HG03378 (cell line): ENCODE measurements at regions not wholly inside any gene's neighbourhood (a gene's known extent, or its start where the extent isn't known, plus 50 kb on each side); places are given as distances from the start of the nearest gene placed in this dataset.
"Not testable (repeated sequence)": the region's sequence is repeated elsewhere in the genome, so short reads cannot be mapped to it uniquely, and the experiment has no call there.

ENCODE experiments used
- ATAC-seq: cut with Tn5 transposase; IDR thresholded peaks from one replicate; pipeline ENCODE4 v1.9.1; 2021; ENCODE audit warnings: mild to moderate bottlenecking, moderate library complexity; ENCODE audit not compliant: unreplicated experiment

DNA sequence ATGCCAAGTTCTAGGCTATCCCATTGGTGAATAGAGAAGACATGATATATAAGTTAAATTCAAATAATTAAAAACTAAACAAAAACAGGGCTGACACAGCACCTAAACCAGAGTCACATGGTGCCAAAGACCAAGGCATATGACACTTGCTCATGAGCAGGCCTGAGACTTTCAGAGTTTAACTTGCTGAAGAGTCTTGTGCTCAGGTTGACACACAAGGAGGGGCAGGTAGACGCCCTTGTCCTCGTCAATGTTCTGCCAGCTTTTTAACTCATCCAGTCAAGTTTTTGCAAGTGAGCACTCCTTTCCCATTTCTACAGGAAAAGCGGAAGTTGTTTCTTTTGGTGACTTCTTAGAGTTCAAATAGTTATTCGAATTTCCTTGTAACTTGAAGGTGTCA, 289.7 kb downstream of the CYRIA start:
- no peak for ATAC-seq

DNA sequence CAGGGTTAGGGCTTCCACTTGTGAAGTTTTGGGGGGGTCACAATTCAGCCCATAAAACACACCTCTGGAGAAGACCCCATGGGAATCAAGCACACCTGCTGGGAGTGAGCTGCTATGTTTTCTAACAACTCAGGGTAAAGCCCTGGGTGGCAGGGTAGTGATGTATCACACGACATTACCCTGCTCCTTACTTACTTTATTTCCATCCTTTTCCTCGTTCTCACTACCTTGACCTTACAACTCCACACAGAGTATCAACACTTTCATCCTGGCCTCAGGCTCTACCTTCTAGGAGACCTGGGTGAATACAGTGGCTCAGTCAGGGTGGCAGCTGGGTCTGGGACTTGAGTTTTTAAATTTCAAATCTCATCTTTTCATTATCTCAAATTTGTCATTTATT, 290.3 kb downstream of the CYRIA start:
- ATAC-seq: no peak

DNA sequence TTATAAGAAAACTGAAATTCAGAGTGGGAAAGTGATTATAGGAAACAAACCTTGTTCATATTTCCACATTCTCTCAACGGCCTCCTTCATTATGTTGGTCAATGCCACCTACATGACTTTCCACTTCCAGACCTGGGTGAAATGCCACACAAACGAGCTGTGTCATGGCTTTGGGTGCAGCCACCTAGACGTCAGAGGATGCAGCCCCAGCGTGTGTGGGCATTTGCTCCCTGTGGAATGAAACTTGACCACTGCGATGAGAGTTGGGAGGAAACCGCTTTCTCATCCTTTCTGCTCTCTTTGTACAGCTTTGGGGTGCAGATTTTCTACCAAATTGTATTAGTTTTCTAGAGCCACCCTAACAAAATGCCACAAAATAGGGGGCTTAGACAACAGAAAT, 291.0 kb downstream of the CYRIA start:
- no peak for ATAC-seq

DNA sequence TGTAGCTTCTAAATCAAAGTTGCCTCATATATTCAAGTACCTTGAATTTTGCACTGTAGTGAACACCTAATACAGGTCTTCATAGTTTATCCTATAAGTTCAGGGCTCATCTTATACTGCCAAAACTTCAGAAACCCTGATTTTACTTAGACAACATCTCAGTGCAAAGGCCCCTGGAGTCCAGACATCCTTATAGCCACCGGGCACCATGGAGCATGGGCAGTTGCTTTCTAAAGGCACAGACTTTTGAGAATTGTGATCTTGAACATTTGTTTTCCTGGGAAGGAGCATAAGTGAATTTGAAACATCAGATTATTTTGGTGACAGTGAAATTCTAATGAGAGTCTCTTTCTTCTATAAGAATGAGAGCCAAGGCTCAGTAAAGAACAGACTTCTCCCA, 292.3 kb downstream of the CYRIA start:
- ATAC-seq: no peak

DNA sequence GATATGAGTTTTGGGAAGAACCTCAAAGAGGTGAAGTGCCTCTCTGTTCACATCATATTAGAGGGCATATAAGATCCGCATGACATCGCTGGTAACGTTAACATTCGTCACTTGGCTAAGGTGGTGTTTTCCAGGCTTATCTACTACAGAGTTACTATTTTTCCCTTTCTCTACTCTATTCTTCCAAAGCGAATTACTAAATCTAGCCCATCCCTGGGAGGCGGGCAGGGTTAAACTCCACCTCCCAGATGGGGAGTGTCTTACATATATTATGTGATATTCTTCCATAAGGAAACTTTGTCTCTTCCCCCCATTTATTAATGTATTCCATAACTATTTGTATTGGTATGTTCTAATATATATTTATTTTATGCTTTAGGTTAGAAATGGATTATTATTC, 293.9 kb downstream of the CYRIA start:
- ATAC-seq: no peak

DNA sequence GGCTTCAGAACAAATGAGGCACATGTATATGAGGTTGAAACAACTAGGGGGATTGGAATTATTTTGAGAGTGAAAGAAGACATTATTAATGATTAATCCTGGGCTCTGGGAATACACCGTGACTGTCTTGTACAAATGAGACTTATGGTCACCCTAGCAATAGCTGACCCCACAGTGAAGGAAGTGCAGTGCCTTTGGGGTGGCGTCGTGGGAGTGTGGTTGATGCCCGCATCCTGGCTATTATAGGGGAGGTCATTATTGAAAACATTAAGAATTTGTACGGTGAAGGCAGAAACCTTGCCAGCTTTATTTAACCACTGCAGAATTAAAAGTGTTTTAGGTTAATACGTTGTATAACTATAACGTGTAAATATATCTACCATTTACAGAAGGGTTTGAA, 296.7 kb downstream of the CYRIA start:
- ATAC-seq: no peak

DNA sequence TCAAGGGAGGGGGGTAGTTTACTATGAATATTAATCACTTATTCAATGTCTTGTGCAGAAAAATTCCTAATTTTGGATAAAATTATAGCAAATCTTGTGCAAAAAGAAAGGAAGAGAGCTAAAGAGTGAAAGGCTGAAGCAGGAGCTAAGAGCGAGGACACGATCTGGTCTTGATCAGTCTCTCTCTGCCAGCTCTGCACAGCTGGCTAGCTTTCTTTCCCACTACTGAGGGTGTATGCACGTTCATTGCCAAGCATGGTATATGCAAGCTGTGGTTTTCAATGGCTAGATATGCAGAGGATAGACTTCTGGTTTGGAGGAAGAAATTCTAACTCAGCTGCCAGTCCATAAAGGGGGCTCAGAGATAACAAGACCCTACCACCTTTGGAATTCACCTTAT, 297.3 kb downstream of the CYRIA start:
- no peak for ATAC-seq

DNA sequence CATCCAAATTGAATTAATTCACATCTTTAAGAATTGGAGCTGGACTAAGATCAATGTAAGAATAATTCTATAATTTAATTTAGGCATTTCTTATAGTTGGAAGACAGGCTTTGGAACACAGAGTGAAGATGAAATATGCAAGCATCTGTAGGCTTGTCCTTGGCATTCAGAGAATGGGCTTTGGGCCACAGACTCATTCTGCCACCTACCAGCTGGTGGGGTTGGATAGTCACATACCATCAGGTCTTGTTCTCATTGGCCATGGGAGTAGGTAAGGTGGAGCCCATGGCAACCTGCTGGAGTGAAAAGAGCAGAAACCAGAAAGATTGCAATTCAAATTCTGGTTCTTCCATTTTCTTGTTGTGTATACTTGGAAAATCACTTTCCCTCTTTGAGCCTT, 300.3 kb downstream of the CYRIA start:
- ATAC-seq: no peak

DNA sequence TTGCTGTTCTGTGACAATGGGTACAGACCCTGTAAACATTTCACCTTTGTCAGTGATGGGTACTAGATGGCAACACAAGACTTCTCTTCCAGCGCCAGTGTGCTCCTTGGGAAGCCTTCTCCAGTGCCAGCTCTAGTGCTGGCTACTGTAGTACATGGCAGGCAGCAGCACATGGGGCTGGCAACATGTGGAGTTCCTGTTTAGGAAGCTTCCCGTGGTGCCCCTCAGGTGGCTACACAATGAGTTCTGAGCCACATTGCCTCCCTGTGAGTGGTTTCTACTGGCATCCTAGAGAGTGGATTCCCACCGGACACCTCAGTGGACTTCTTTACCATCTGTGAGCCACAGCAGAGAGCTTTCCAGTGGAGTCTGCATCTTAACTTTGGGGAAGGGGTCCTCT, 302.1 kb downstream of the CYRIA start:
- no peak for ATAC-seq

DNA sequence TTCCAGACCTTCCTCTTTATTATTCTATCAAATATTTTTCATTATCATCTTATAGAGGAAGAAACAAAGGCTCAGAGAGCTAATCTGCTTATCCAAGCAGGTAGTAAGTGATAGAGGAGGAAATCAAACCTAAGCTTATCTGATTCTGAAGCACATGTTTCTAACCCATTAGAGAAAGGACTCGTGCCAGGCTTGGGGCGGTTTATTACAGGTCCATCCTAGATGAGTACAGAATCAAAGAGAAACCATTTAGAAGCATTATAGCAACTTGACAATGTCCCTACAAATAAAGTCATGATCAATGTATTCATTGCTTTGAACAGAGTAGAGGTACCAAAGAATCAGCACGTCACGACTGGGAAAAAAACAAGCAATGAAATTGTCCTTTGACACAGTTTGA, 303.0 kb downstream of the CYRIA start:
- no peak for ATAC-seq

DNA sequence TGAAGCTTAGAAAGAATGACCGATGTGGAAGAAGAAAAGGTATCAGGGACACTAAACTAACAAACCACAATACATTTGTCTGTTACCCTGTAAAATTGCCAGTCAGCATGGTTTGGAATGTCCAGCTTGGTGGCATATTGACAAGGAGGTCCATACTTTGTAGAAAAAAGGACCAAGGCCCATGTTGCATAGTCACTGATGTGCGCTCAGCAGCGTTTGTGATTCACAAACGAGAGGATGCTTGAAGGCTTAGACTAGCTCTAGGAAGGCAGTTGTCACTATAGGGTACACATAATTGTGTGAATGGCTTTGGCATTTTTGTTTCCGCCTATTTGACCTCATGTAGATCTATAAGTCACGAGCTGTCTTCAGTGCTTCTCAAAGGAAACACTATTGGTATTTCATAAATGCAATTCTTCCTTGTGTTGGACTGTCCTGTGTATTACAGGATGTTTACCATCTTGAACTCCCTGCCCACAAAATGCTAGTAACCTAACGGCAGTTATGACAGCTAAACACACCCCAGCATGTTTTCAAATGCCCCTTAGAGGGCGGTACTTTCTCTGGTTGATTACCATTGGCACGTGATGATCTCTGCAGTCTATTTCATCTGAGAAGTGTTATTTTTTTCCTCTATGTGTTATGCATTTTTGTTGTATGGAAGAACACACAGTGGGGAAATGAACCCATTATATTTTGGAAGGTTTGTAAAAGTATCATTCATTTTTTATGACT, 304.2 kb downstream of the CYRIA start:
- ATAC-seq: no peak

DNA sequence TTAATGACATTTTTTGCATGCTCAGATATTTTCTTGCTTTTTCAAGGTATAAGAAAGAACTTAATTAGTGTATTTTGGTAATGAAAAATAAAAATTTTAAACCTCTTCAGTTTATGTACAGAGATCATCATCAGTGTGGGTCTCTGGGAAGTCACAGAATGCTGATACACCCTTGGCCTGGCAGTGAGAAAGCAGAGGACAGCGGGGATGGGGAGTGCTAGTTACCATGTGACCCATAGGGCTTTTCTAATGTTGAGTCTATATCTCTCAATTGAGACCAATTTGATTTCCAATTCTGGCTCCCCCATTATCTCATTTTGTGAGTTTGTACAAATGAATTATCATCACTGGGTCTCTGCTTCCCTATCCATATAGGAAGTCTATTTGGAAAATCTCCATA, 305.7 kb downstream of the CYRIA start:
- ATAC-seq: no peak

DNA sequence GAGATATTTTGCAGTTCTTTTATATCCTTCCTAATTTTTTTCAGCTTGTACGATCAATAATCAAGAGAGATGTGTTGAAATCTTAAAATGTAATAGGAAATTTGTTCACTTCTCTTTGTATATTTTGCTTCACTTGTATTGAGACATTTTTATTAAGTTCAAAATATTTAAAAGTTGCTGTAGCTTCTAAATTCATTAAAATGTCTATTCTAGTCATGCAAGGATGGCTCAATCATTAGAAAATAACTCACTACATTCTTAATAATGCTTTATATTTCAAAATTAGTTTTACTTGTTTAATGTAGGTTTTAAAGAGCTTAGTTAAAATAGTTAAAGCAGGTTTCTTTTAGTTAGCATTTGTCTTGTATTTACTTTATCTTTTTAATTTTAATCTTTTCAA, 308.4 kb downstream of the CYRIA start:
- ATAC-seq: no peak

DNA sequence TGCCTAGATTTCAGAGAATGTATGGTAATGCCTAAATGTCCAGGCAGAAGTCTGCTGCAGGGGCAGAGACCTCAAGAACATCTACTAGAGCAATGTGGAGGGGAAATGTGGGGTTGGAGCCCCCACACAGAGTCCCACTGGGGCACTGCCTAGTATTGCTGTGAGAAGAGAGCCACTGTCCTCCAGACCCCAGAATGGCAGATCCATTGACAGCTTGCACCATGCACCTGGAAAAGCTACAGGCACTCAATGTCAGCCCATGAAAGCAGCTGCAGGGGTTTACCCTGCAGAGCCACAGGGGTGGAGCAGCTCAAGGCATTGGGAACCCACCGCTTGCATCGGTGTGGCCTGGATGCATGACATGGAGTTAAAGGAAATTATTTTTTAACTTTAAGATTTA, 314.1 kb downstream of the CYRIA start:
- ATAC-seq: no peak

DNA sequence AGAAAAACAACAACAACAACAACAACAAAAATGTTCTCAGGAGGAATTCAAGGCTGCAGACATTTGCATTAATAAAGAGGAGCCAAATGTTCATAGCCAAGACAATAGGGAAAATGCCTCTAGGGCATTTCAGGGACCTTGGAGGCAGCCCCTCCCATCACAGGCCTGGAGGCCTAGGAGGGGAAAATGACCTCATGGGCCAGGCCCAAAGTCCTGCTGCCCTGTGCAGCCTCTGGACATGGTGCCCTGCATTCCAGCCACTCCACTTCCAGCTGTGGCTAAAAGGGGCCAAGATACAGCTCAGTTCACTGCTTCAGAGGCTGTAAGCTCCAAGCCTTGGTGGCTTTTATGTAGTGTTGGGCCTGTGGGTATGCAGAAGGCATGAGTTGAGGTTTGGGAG, 314.5 kb downstream of the CYRIA start:
- no peak for ATAC-seq

DNA sequence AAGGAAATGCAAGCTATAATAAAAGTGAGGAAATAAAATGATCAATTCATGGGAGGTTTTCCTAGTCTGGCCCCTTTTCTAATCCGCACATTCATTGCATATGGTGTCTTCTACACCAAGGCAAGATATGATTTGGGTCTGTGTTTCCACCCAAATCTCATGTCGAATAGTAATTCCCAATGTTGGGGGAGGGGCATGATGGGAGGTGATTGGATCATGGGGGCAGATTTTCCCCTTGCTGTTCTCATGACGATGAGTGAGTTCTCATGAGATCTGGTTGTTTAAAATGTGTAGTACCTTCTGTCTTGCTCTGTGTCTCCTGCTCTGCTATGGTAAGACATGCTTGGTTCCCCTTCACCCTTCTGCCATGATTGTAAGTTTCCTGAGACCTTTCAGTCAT, 315.4 kb downstream of the CYRIA start:
- no peak for ATAC-seq

DNA sequence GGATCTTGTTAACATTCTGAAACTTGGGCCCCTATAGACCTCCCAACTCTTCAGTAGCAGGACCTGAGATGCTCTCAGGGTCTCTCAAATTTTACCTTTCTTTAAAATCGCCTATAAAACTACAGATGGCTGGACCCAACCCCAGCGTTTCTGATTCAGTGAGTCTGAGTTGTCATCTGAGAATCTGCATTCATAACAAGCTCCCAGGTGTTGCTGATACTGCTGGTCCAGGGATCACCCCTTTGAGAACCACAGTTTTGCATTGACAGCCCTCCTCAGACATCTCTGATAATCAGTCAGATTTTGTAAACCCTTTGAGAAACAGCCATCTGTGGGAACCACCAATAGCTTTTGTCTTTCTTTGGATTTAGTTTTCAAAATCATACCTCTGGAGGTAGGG, 315.8 kb downstream of the CYRIA start:
- no peak for ATAC-seq

DNA sequence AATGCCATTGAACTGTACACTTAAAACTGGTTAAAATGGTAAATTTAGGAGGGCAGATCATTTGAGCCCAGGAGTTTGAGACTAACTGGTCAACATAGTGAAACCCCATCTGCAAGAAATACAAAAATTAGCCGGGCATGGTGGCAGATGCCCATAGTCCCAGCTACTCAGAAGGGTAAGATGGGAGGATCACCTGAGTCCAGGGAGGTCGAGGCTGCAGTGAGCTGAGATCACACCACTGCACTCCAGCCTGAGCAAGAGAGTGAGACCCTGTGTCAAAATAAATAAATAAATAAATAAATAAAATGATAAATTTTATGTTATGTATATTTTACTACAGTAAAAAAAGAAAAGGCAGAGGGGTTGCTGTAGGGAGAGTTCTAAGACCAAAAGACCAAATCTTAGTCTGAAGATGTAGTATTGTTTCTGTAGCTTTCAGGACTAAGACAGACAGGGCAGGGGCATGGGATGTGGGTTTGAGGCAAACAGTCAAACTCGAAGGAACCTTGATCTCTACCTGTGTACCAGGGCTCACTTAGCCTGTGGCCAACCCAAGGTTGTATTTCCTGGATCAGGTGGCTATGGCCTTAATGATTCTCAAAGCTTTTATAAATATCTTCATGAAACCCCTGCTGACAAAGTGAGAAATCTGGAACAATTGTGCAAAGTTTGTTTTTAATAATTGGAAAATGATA, 316.7 kb downstream of the CYRIA start:
- no peak for ATAC-seq

DNA sequence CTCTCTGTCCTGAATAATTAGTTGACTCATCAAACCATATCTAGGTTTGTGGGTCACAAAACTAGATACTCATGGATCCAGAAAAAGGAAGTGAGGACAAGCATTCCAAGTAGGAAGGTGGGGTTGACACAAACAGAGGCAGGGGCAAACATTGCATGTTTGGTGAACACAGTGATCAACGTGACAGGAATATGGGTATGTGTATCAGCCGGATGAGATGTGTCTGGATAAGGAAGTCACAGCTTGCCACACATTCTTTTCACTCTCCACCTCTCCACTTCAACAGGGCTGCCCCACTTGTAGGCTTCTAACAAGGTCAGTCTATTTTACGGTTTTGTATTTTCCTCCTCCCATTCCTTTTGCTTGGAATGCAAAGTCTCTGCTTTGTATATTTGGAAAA, 319.0 kb downstream of the CYRIA start:
- no peak for ATAC-seq

DNA sequence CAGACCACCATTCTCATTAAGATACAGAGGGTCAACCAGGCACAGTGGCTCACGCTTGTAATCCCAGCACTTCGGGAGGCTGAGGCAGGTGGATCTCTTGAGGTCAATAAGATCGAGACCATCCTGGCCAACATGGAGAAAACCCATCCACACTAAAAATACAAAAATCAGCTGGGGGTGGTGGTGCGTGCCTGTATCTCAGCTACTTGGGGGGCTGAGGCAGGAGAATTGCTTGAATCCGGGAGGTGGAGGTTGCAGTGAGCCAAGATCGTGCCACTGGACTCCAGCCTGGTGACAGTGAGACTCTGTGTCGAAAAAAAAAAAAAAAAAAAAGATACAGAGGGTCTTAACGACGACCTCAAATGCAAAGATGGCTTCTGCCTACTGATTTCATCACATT, 320.4 kb downstream of the CYRIA start:
- ATAC-seq: not testable (repeated sequence)

DNA sequence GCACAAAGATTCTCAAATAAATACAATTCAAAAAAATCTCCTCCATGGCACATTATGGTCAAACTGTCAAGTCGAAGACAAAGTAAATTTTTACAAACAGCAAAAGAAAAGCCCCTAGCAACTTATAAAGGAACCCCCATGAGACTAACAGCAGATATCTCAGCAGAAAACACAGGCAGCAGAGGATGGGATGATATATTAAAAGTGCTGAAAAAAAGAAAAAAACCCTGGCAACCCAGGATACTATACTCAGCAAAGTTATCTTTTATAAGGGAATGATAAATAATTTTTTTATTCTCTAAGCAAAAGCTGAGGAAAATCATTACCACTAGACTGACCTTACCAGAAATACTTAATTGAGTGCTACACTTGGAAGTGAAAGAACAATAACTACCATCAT, 326.4 kb downstream of the CYRIA start:
- ATAC-seq: no peak

DNA sequence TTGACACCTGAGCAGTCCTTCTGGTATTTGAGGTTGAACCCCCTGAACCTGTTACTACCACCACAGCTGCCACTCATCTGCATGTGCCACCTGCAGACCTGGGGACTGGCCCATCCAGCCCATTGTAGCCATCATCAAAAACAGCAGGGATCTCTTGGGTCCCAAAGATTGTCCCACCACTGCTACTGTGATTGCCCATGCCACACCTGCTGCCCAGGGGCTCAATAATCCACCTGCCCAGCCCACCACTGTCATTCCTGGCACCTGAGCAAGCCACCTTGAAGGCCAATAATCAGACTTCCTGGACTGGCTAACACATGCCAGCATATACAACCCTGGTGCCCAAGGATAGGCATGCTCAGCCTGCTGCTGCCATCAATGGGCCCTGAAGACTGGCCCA, 327.6 kb downstream of the CYRIA start:
- ATAC-seq: no peak

DNA sequence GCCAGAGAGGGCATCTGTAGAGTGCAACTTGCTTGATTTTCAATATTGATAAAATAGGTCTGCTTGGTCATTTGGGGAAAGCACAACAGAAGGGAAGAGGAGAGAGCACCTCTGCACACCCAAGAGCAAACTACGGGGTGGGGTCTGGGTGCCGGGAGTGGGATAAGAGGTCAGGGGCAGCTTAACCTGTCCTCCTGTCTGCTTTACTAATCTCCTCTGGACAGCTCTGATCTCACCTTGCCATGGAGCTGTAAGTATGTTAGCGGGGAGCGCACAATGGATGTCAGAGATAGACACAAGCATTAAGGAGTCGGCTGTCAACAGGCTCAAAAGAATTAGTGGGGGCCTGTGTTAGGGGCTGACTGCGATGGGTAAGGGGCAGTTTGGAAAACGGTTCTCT, 328.7 kb downstream of the CYRIA start:
- no peak for ATAC-seq
